Astrocyte of the spinal cord (primary cell): ENCODE measurements at regions not wholly inside any gene's neighbourhood (a gene's known extent, or its start where the extent isn't known, plus 50 kb on each side); places are given as distances from the start of the nearest gene placed in this dataset.

Experiments used
- DNase-seq: peaks from one replicate; pipeline ENCODE4 v3.0.0; 2011; ENCODE audit warnings: low read depth, low spot score
- H3K4me3 ChIP-seq: 2 replicates; pipeline ENCODE4 v1.5.1; 2011; ENCODE audit warnings: low read depth, mild to moderate bottlenecking, low read length, moderate library complexity
- CTCF ChIP-seq: IDR thresholded peaks from 2 replicates; pipeline ENCODE4 v1.5.1; 2012; ENCODE audit warnings: low read depth, mild to moderate bottlenecking, low read length, inconsistent platforms
- in situ Hi-C: cut with HindIII; loops from 2 replicates; pipeline ENCODE4 v1.10.0; 2017; ENCODE audit warnings: low sequenced_read_pairs

DNA sequence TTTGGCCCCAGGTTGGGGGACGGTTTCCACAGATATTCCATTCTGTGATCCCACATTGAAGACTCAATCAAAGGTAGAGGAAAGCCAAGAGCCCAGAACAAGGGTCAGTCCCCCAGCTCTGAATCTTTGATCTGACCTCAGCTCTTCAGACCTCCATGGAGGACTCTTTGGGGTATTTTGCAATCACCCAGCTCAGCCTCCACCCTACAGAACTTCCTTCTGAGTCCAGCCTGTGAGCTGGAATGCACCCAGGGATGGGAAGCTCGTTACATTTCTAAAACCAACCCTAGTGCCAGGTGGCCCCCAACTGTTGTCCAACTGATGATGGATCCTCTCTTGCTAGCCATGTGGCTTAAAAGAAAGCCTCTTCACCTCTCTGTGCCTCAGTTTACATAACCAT lies 335.3 kb downstream of the MN1 start:
- H3K4me3 ChIP-seq: no peak overlapping the region
- DNase-seq: no peak
- in situ Hi-C loops: no loop called here
- TF ChIP-seq CTCF: no peak

DNA sequence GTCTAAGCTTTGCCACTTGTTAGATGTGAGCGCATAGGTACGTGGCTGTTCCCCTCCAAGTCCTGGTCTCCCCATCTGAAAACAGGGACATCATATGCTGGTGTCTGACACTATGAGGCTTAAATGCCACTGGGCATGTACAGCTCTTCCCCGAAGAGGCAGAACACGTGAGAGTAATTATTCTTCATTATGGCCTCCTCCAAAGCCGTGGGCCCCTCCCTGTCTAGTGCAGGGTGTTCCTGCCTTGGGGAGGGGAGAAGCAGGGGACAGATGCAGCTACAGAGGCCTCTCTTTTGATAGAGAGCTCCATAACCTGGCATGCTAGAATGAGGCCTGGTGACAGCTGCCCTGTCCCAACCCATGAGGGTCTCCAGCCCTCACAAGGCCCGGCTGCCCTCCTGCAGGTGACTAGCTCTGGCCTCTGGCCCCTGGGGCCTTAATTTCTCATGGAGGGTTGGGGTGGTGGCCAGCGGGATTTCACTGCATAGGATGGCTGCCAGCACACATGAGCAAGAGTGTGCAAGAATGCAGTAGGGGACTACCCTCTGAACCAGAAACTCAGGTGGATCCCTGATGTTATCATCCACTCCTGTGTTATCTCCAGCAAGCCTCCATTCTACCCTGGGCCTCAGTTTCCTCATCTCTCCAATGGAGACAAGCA lies 334.6 kb downstream of the MN1 start:
- in situ Hi-C loops: no loop called here
- H3K4me3 ChIP-seq: no peak overlapping the region
- TF ChIP-seq CTCF: no peak
- DNase-seq: no peak

DNA sequence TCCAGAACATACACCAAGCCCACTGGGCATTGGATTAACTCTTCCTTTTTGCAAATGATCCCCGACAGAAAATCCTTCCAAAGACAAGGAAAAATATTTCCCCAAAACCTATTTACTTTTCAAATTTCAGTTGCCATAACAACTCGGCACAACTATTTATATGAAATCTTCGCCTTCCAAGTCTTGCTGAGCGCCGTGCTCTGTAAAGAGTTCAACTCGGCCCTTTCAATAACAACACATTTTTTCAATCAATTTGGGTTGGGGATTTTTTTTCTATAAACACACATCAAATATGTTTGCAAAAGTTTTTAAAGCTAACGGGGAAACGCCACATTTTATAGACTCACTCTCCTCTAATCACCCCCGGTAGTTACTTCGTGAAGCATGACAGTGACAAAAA lies 333.8 kb downstream of the MN1 start:
- H3K4me3 ChIP-seq: no peak overlapping the region
- no peak for DNase-seq
- no peak for TF ChIP-seq CTCF
- in situ Hi-C loops: no loop called here

GRCh38 chr22:27468712-27469111 lies 332.8 kb downstream of the MN1 start:
- DNase-seq: no peak
- in situ Hi-C loops: no loop called here
- no peak for TF ChIP-seq CTCF
- H3K4me3 ChIP-seq: no peak overlapping the region

GRCh38 chr22:27470169-27470772 lies 331.3 kb downstream of the MN1 start:
- in situ Hi-C loops: no loop called here
- TF ChIP-seq CTCF: no peak
- no peak overlapping the region for H3K4me3 ChIP-seq
- DNase-seq: no peak

- in situ Hi-C loops: no loop called here
- no peak for DNase-seq
These were observed 328.6 kb downstream of the MN1 start for GRCh38 chr22:27472975-27473374.

More at GRCh38 chr22:27472975-27473374, 328.6 kb downstream of the MN1 start:
- no peak for TF ChIP-seq CTCF
- H3K4me3 ChIP-seq: no peak overlapping the region
